NB4 (cell line): ENCODE measurements at regions not wholly inside any gene's neighbourhood (a gene's known extent, or its start where the extent isn't known, plus 50 kb on each side); places are given as distances from the start of the nearest gene placed in this dataset.

Source experiments
- CTCF ChIP-seq: IDR thresholded peaks from one replicate; pipeline ENCODE4 v1.5.1; 2012; ENCODE audit warnings: low read depth, low read length
- MYC ChIP-seq: IDR thresholded peaks from 2 replicates; pipeline ENCODE4 v1.6.1; 2011; ENCODE audit warnings: low read depth, low read length
- POLR2A ChIP-seq: IDR thresholded peaks from 2 replicates; pipeline ENCODE4 v1.6.1; 2011; ENCODE audit warnings: mild to moderate bottlenecking; ENCODE audit not compliant: insufficient read length; ENCODE audit errors: extremely low read depth

- TF ChIP-seq POLR2A, result no peak
- no peak for TF ChIP-seq CTCF
- TF ChIP-seq MYC, result peak; percentile 72
Observed at GRCh38 chr1:11384170-11384554, 94.8 kb upstream of the DISP3 start.
